ENCODE measurements at regions not wholly inside any gene's neighbourhood (a gene's known extent, or its start where the extent isn't known, plus 50 kb on each side); places are given as distances from the start of the nearest gene placed in this dataset.
"Not testable (repeated sequence)": the region's sequence is repeated elsewhere in the genome, so short reads cannot be mapped to it uniquely, and the experiment has no call there.

GRCh38 chr14:81971911-81972310 lies 438.3 kb upstream of the SEL1L start:
- DNase-seq: peak; percentile 4

GRCh38 chr14:81972601-81973000 lies 438.9 kb upstream of the SEL1L start:
- DNase-seq: no peak

GRCh38 chr14:81974543-81974942 lies 440.9 kb upstream of the SEL1L start:
- no peak for DNase-seq

- no peak for DNase-seq
These were observed 447.1 kb upstream of the SEL1L start for GRCh38 chr14:81980601-81981306.

- DNase-seq: no peak
These were observed 447.6 kb upstream of the SEL1L start for GRCh38 chr14:81981307-81981675.

- DNase-seq: no peak
These were observed 448.4 kb upstream of the SEL1L start for GRCh38 chr14:81982046-81982445.

GRCh38 chr14:81986005-81986404 lies 452.4 kb upstream of the SEL1L start:
- no peak for DNase-seq

GRCh38 chr14:81989211-81989610 lies 455.6 kb upstream of the SEL1L start:
- DNase-seq: no peak

GRCh38 chr14:81990312-81990761 lies 456.7 kb upstream of the SEL1L start:
- peak; percentile 51 for DNase-seq

- no peak for DNase-seq
These were observed 458.3 kb upstream of the SEL1L start for GRCh38 chr14:81991998-81992397.

- no peak for DNase-seq
These were observed 459.8 kb upstream of the SEL1L start for GRCh38 chr14:81993432-81993831.

GRCh38 chr14:82003426-82003825 lies 469.8 kb upstream of the SEL1L start:
- no peak for DNase-seq

- DNase-seq: no peak
These were observed 475.4 kb upstream of the SEL1L start for GRCh38 chr14:82009076-82009475.

GRCh38 chr14:82009993-82010392 lies 476.3 kb upstream of the SEL1L start:
- DNase-seq: no peak

- DNase-seq: no peak
These were observed 477.8 kb upstream of the SEL1L start for GRCh38 chr14:82011460-82011859.

GRCh38 chr14:82029038-82029437 lies 495.4 kb upstream of the SEL1L start:
- no peak for DNase-seq

GRCh38 chr14:82035397-82035796 lies 501.7 kb upstream of the SEL1L start:
- no peak for DNase-seq

- not testable (repeated sequence) for DNase-seq
These were observed 504.4 kb upstream of the SEL1L start for GRCh38 chr14:82038066-82038465.

- DNase-seq: no peak
These were observed 511.7 kb upstream of the SEL1L start for GRCh38 chr14:82045339-82045738.

- DNase-seq: no peak
These were observed 513.0 kb upstream of the SEL1L start for GRCh38 chr14:82046512-82047226.

GRCh38 chr14:82047777-82048470 lies 514.3 kb upstream of the SEL1L start:
- no peak for DNase-seq

- no peak for DNase-seq
These were observed 519.1 kb upstream of the SEL1L start for GRCh38 chr14:82052778-82053177.

- DNase-seq: no peak
These were observed 522.0 kb upstream of the SEL1L start for GRCh38 chr14:82055515-82056115.

- DNase-seq: no peak
These were observed 526.6 kb upstream of the SEL1L start for GRCh38 chr14:82060219-82060618.
